Epithelial cell of esophagus (primary cell): ENCODE measurements at regions not wholly inside any gene's neighbourhood (a gene's known extent, or its start where the extent isn't known, plus 50 kb on each side); places are given as distances from the start of the nearest gene placed in this dataset.

Experiments used
- DNase-seq: peaks from one replicate; pipeline ENCODE4 v3.0.0; 2010; ENCODE audit warnings: low read depth
- H3K4me3 ChIP-seq: 2 replicates; pipeline ENCODE4 v1.5.1; 2011; ENCODE audit warnings: mild to moderate bottlenecking, low read length, control low read depth
- TF ChIP-seq, protein P1 (sequence below): IDR thresholded peaks from 2 replicates; pipeline ENCODE4 v1.5.1; 2011; ENCODE audit warnings: low read depth, mild to moderate bottlenecking, low read length, control low read depth, inconsistent platforms; ENCODE audit not compliant: insufficient read depth; ENCODE audit errors: missing control alignments

DNA sequence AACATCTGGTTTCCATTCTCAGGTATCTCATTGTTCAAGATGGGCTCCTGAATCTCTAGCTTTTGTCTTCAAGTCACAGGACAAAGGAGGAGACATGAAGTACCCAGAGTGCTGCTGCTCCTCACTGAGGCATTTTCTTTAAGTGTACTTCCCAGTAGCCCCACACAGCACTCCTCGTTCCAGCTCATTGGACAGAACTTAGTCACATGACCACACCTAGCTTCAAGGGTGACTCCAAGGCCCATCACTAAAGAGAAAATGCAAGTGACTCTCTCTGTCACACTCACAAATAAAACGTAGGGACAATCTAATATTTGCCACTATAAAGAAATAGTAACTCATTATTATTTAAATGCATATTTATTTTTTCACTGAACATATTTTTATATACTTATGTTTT, 58.3 kb upstream of the NEUROD6 start:
- H3K4me3 ChIP-seq, result no peak overlapping the region
- DNase-seq, result no peak
- TF ChIP-seq, protein P1, sequence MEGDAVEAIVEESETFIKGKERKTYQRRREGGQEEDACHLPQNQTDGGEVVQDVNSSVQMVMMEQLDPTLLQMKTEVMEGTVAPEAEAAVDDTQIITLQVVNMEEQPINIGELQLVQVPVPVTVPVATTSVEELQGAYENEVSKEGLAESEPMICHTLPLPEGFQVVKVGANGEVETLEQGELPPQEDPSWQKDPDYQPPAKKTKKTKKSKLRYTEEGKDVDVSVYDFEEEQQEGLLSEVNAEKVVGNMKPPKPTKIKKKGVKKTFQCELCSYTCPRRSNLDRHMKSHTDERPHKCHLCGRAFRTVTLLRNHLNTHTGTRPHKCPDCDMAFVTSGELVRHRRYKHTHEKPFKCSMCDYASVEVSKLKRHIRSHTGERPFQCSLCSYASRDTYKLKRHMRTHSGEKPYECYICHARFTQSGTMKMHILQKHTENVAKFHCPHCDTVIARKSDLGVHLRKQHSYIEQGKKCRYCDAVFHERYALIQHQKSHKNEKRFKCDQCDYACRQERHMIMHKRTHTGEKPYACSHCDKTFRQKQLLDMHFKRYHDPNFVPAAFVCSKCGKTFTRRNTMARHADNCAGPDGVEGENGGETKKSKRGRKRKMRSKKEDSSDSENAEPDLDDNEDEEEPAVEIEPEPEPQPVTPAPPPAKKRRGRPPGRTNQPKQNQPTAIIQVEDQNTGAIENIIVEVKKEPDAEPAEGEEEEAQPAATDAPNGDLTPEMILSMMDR, result no peak

DNA sequence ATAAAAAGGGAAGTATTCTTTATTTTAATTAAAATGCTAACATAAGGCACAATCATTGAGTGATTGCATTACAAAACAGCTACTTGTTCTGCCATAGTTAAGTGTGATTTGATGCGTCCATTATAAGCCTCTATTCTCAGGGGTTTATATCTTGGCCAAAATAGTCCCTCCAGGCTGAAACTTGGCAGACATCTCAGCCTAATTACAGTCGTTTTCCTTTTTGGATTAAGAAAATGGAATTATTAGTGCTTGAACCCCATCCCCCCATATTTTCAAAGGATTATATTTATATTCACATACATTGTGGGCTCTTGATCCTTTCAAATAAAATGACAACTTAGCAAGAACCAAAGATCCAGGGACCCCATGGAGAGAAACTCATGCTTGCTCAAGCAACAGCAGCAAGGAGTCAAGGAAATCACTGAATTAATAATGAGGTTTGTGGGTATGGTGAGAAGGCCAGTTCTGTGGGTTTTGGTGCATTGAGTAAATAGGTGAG, 66.7 kb upstream of the NEUROD6 start:
- no peak overlapping the region for H3K4me3 ChIP-seq
- TF ChIP-seq, protein P1, result no peak
- DNase-seq, result no peak

- peak; percentile 91 for DNase-seq
- TF ChIP-seq, protein P1, result no peak
These were observed 67.7 kb upstream of the NEUROD6 start for GRCh38 chr7:31408140-31408729.

GRCh38 chr7:31410265-31410664, 69.7 kb upstream of the NEUROD6 start:
- TF ChIP-seq, protein P1, result no peak
- DNase-seq, result peak; percentile 45
- no peak overlapping the region for H3K4me3 ChIP-seq

More at GRCh38 chr7:31408140-31408729, 67.7 kb upstream of the NEUROD6 start:
- no peak overlapping the region for H3K4me3 ChIP-seq

GRCh38 chr7:31411416-31411815, 70.9 kb upstream of the NEUROD6 start:
- no peak overlapping the region for H3K4me3 ChIP-seq
- no peak for DNase-seq
- TF ChIP-seq, protein P1, result no peak

GRCh38 chr7:31413766-31414165, 73.2 kb upstream of the NEUROD6 start:
- TF ChIP-seq, protein P1, result no peak
- DNase-seq, result no peak

DNA sequence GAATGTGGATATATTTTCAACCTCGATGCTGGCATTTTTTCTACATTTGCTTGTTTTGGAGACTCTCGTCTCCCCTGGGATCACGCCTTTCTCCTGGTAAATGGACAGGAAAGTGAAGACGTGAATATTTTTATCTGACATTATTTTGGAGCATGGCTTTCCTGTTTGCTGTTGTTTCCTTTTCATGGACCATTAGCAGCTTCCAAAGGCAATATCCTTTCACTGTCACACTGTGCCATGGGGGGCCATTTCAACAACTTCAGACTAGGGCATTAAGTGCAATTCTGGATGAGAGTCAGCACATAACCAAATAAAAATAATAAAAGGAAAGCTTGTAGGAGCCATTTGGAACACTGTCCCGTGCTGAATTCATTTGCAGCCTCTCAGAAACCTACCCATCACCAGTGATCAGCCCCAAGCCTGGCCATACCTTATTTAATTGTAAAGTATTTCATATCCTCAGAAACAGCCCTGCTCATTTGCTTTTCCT, 75.9 kb upstream of the NEUROD6 start:
- no peak for DNase-seq
- TF ChIP-seq, protein P1, result no peak
- no peak overlapping the region for H3K4me3 ChIP-seq

More at GRCh38 chr7:31413766-31414165, 73.2 kb upstream of the NEUROD6 start:
- no peak overlapping the region for H3K4me3 ChIP-seq
